Activated CD4-positive, CD25-positive, alpha-beta regulatory T cell (primary cell): ENCODE measurements at regions not wholly inside any gene's neighbourhood (a gene's known extent, or its start where the extent isn't known, plus 50 kb on each side); places are given as distances from the start of the nearest gene placed in this dataset.

ENCODE experiments used
- DNase-seq, 4 experiments: peaks; one replicate each; lab custom pipeline; 2025; lab: John Stamatoyannopoulos, UW

- DNase-seq, result no peak
Observed at GRCh38 chr20:50408526-50409364, 101.4 kb upstream of the PTPN1 start.

GRCh38 chr20:50409495-50409894, 100.7 kb upstream of the PTPN1 start:
- no peak for DNase-seq

DNA sequence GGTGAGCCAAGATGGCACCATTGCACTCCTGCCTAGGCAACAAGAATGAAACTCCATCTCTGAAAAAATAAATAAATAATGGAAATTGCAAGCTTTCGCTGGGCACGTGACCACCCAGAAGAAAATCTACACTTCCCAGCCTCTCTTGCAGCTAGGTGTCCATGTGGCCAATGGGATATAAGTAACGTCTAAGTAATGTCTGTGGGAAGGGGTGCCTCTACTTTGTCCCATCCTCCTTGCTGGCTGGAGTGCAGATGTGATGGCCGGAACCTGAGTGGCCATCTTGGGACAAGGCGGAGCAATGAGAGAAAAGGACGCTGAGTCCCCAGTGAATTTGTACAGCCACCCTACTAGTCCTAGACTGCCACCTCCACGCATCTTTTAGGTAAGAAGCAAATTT, 99.8 kb upstream of the PTPN1 start:
- no peak for DNase-seq

- no peak for DNase-seq
Observed at GRCh38 chr20:50412069-50412468, 98.1 kb upstream of the PTPN1 start.

GRCh38 chr20:50412499-50412898, 97.7 kb upstream of the PTPN1 start:
- DNase-seq, result no peak

DNA sequence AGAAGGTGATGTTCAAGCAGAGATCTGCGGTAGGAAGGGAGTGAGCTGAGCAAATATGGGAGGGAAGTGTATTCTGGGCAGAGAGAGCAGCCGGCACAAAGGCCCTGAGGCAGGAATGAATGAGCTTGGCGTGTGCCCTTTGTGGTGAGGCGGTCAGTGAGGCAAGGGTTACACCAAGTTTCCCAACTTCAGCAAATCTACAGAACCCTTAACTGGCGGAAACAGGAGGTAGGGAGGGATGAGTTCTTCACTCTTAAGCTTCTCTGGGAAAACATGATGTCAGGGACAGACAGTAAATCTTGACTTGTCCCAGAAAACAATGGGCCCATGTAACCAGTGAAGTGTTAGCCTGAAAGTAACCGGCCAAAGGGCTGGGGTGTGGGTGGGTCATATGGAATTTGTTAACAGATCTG, 97.1 kb upstream of the PTPN1 start:
- DNase-seq, result no peak

DNA sequence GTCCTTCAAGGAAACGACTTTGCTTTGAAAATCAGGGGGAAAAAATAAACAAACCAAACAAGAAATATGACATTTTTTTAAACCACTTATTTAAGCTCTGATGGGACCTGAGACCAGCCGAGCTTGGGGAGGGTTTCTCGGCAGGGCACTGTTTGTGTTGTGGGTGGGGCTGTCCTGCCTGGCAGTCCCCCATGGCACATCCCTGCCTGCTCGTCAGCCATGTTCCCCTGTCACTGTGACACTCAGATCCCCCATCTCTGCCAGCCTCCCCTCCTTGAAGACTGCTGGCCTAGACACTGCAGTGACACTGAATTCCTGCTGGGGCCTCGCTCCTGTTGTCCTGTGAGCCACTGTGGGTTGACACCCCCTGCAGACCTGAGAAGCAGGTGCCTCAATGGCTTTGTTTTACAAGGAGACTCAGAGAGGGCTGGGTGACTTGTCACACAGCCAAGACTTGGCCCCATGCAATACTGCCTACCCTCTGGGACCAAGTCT, 95.1 kb upstream of the PTPN1 start:
- DNase-seq, result no peak

DNA sequence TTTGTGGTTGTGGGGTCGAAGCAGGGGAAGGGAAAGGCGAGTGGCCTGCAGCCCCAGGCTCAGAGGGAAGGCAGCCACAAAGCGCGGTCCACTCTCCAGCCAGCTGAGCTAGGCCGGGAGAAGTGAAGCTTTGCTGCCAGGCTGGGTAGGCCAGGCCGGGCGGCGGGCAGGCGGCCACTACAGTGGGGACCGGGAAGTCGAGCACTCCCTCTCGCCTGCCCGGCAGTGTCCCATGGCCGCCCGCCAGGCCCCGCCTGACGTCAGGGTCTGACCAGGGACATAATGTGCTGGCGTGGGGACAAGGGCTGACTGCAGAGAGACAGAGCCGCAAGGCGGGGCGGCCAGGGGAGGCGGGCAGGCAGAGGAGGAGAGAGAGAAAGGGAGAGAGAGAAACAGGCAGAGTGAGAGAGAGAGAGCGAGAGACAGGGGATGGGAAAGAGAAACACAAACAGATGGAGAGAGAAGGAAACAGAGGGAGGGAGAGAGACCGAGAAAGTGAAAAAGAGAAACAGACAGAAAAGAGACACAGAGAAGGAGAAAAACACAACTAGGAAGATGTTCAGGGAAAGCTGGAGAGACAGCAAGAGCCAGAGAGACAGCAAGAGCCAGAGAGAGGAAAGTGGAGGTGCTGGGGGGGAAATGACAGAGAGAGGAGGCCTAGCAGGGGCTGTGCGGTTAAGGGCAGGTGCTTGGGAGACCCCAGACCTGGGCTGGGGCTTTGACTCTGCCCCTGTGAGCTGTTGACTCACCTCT, 94.5 kb upstream of the PTPN1 start:
- DNase-seq, result no peak

DNA sequence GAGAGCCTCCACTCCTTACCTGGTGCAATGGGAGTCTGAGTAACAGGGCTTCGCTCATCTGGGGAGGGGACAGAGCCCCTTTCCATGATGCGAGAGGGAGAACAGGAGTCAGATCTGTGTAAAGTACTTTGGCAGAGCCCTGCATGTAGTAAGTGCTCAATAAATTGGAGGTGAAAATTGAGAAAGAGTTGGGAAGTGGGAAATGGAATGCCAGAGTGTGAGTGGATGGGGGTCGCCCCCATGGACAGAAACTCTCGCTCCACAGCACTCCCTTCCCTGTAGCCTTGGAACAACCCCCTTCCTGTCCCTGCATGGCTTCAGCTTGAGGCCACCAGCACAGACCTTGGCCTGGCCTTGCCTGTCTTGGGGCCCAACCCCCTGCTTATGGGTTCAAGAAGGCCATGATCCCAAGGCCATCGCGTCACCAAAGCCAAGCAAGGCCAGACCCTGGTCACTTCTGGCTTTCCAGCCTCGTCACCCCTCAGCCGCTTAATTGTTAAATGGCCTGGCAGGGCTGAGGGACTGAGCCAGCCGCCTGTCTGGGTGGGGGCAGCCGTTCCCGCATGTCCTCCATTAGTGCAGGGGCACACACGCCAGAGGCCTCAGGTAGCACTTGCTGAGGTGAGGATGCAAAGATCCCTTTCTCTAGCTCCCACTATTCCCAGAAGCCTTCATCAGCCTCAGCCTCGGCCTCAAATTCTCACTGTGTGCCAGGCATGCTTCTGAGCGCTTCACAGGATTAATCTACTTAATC, 93.7 kb upstream of the PTPN1 start:
- no peak for DNase-seq

DNA sequence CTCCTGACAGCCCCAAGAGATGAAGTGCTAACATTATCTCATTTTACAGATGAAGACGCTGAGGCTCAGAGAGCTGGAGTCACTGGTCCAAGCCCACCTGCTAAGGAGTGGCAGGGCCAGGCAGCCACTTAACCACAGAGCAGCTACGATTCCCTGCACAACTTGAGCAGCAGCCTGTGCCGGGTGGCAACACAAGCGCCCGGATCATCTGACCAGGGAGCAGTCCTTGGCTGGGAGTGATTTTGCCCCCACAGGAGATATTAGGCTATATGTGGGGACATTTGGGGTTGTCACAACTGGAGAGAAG, 93.2 kb upstream of the PTPN1 start:
- DNase-seq, result no peak

DNA sequence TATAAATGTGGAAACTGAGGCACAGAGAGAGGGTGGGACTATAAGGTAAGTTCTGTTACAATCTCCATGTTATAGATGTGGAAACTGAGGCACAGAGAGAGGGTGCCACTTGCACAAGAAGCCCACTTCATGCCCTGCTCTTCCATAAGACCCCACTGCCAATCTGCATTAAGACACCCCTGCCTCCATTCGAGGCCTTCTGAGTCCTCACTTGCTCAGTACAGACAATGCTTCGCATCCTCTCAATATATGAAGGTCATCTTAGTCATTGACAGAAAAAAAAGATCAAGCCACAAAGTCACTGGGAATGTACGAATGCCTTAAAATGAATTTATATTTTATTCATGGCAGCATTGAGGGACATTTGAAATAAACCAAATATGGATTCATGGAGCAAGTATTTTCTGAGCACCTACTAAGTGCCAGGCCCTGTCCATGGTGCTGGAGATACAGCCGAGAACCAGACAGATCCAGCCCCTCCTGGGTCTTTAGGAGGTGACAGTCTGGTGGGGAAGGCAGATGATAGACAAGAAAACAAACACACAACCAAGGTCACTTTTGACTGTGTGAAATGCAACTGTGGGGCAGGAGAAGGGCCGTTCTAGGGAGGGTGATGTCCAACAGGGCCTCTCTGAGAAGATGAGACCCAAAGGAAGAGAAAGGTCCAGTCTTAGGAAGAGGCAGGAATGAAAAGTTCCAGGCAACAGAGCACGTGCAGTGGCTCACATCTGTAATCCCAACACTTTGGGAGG, 92.5 kb upstream of the PTPN1 start:
- no peak for DNase-seq

DNA sequence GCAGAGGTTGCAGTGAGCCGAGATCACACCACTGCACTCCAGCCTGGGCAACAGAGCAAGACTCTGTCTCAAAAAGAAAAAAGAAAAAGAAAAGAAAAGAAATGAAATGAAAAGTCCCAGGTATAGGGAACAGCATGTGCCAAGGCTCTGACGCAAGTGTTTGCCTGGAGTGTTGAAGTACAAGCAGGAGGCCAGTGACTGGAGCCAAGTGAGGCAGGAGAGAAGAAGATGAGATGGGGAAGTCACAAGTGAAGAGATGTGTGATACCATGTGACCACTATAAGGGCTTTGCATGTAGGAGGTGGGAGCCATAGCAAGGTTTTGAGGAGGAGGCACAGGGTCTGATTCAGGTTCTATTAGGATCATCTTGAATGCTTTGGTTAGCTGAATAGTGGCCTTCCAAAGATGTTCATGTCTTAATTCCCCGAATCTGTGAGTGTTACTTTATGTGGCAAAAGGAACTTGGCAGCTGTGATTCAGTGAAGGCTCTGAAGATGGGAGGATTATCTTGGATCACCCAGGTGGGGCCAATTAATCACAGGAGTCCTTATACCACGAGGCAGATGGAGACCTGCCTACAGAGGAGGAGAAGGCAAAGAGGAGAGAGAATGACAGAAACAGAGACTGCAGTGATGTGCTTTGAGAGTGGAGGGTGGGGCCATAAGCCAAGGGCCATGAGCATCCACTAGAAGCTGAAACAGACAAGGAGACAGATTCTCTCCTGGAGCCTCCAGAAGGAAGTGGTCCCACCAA, 91.1 kb upstream of the PTPN1 start:
- DNase-seq, result no peak

DNA sequence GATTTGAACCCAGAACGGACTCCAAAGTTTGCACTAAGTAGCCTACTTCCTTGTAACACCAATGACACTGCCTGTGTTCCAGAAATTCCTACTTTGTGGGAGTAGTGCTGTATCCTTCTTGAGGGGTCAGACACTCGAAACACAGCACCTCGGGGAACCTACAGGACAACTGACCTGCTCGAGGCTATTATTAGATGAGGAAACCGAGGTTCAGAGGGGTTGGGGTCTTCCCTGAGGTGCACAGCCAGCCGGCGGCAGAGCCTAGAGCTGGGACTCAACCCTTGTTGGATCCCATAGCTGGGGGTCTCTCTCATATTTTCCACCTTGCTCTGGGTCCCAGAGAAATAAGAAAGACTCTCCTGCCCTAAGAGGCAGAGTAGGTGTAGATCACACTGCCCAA, 89.8 kb upstream of the PTPN1 start:
- DNase-seq, result no peak

DNA sequence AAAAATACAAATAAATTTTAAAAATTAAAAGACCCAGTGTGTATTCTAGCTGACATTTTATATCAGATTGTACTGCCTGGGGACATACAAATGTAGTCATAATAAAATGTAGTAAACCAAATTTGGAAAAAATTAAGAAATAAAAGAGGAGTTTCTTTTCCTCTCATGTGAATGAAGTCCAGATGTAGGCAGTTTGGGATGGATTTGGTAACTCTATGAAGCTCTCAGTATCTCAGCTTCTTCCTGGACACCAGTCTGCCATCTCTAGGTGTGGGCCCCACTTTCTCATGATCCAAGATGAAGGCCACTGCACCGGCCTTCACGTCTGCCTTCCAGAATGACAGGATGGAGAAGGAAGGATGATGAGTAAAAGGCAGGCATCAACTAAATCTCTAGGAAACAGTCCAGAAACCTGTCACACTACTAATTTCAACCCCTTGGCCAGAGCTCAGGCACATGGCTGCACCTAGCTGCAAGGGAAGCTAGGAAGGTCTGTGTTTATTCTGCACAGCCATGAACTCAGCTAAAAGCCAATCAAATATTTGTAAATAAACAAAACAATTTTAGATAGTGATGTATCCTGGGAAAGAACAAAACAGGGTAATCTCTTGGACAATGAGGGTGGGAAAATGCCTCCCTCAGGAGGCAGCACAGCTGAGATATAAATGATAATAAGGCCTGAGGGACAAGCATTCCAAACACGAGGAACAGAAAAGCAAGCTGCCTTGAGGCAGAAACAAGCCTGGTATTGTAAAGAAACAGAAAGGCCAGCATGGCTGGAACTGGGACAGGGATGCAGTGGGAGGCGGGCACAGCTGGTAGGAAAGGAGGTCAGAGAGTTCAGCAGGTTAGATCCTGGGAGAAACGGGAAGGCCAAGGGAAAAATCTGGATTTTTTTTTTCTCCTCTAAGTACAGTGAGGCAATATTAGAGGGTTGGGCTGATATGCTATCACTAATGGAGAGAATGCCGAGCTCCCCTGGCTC, 88.5 kb upstream of the PTPN1 start:
- DNase-seq, result no peak

DNA sequence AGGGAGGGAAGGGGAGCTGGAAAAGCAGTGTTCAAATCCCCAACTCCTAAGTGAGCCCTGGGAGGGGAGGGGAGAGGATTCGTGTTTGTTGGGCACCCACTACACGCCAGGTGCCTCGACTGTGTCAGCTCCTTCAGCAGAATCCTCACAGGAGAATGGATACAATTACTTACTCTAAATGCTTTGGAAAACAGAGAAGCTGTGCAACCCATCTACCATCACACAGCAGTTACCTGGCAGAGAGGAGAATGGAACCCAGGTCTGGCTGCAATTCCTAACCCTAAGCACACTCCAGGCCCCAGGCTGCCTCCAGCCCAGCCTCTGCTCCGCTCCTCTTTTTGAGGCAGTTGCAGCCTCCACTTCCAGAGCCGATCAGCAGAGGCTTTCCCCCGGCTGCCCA, 86.4 kb upstream of the PTPN1 start:
- DNase-seq, result no peak

- DNase-seq, result no peak
Observed at GRCh38 chr20:50425076-50425475, 85.1 kb upstream of the PTPN1 start.

- DNase-seq, result no peak
Observed at GRCh38 chr20:50426866-50427718, 83.1 kb upstream of the PTPN1 start.

DNA sequence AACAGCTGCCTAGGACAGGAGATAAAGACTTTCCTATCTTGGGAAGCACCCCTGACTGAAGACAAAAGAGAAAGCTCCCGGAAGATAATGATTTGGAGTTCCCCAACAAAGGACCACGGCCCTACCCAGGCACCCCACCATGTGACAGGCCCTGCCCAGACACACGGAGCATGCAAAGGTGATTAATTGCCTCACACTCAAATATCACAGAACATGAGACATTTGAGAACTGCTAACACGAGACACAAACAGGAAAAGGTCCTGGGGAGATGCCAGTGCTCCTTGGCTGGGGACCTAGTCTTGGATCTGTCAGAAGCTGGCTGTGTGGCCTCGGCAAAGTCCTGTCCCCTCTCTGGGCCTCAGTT, 82.5 kb upstream of the PTPN1 start:
- no peak for DNase-seq
